T1000 (cell line): ENCODE measurements at regions not wholly inside any gene's neighbourhood (a gene's known extent, or its start where the extent isn't known, plus 50 kb on each side); places are given as distances from the start of the nearest gene placed in this dataset.

Experiments
- DNase-seq: peaks from one replicate; lab custom pipeline; 2025; ENCODE audit warnings: mixed read lengths; lab: John Stamatoyannopoulos, UW

DNA sequence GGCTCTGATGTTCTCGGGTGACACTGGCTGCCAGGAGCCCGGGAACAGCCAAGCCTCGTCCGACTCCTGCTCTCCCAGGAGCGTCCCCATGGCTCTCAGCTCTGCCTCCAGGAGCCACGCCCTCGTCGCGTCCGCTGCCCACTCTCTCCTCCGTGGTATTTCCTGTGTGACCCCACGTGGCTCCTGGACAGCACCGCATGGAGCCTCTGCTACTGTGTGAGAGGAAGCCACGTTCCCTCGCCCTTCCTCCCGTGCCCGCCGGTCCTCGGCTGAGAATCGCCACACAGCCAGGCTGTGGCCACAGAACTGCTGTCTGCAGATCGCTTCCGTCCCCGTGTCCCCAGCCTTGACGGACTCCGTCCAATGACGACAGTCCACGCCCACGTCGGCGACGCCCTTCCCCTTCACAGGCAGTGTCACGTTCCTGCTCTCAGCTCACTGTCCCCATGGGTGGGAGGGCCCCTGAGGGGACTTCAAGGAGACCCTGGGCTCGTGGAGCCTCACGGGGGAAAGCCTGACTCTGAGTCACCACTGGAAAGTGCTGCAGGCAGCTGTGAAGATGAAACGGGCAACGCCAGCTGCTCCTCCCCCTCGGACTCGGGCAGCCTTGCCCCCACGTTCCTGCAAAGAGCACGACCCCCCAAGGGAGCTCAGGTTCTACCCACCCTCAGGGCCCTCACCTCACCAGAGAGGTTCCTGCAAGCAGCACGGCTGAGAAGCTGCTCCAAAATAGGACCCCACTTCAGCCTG is 458.5 kb downstream of the BRD1 start:
- no peak for DNase-seq

DNA sequence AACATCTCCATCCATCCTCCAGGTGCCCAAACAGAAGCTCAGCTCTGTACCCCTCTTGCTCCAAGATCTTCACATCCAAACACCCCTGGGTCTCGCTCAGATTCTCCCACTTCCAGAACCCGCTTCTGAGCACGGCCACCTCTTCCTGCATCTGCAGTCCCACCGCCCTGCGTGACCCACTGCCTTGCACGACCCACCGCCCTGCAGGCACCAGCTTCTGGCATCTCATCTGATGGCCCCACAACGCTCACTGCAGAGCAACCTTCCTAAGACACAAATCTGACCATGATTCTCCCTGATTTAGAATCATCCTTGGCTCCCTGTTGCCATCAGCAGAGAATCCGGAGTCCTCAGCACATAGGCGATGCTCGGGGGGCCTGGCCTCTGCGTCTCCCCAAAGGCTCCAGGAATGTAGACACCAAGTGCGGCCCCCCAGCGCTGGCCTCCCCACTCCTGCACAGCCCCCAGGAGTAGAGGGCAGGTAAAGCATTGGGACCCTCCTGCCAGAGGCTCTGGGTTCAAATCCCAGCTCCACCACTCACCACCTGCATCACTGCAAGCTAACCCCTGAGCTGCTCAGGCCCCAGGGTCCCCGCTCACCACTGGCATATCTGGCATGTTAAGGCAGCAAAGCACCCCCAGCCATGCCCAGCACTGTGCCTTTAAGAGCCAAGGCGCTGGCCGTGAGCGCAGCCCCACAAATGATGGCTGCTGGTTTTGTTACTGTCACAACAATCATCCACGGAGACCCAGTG is 459.3 kb downstream of the BRD1 start:
- DNase-seq, result no peak

DNA sequence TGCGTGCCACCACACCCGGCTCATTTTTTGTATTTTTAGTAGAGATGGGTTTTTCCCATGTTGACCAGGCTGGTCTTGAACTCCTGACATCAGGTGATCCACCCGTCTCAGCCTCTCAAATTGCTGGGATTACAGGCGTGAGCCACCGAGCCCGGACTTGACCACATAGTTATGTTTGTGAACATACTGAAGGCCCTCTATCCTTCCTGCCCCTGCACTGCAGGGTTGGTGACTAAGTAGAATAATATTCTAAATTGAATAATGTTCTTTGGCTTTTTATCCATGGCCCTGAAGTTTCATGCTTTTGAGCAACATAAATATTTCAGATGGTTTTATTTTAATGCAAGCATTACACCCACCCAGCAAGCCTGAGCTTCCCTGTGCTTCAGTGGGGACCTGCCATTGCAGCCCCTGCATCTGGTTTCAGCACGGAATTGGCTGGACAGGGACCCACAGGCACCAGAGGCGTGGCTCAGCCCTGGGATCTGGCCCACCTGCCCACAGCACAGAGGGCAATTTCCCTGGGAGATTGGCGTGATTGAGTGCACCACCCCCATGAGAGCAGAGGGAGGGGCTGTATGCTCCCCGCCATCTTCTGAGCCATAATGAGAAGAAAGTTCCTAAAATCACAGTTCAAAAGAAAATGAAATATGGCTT is 460.5 kb downstream of the BRD1 start:
- no peak for DNase-seq

DNA sequence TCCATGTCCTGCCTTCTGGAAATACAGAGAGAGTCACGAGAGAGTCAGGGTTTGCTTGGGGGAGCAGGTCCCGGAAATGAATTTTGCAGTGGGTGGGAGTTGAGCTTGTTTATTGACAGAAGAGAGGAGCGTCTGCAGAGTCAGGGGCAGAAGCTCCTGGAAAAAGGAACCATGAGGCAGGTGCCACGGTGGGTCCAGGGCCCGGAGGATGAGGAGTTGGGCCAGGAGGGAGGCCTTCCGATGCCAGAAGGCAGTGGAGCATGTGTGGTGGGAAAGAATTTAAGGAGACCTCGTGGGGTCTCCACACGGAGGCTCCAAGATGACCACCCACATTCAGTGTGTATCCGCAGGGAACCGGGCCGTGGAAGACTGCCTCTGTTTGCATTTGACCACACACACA is 461.2 kb downstream of the BRD1 start:
- no peak for DNase-seq

DNA sequence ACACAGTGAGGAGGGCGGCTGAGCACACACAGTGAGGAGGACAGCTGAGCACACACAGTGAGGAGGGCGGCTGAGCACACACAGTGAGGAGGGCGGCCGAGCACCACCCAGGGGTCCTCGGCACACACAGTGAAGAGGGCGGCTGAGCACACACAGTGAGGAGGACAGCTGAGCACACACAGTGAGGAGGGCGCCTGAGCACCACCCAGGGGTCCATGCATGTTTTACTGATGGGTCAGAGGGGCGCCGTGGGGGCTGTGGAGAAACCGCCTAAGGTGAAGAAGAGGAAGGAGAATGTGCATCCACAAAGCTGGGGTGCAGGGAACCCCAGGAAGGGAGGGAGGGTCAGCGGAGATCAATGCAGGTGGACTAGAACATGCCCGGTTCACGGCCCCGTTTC is 461.8 kb downstream of the BRD1 start:
- DNase-seq, result no peak

DNA sequence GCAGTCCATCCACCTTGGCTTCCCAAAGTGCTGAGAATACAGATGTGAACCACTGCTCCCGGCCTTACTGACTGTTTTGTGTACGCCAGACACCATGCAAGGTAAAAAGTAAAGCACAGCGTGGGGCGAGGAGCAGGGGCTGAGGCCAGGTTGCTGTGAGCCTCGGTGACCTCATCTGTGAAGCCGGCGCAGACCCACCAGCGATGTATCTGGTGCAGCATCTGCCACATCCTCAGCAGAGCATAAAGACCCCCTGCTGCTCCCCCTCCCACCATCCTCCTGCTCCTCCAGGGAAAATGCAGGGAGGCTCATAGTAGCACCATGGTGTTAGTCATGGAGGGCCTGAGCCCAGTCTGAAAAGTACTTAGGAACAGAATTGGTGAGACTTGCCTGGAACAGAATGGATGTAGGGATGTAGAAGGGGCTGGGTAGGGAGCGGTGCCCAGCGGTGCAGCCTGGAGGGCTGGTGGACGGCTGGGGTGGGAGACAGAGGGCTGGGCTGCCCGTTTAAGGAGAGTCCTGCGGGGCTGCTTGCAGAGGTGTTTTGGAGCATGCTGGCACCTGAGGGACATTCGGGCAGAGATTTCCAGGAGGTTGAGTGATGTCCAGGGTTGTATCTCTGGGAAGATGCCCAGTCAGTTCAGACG is 462.4 kb downstream of the BRD1 start:
- no peak for DNase-seq

DNA sequence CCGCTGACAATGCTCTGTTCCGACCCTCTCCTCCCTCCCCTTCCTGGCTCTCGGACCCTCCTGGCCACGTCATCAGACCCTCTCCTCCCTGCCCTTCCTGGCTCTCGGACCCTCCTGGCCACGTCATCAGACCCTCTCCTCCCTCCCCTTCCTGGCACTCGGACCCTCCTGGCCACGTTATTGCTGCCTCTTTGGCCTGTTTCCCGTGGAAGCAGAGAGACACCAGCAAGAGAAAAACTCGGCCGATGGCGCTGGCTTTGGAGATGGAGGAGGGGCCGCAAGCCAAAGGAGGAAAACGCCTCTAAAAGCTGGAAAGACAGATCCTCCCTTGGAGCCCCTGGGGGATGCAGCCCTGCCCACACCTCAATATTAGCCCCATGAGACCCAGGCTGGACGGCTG is 463.3 kb downstream of the BRD1 start:
- no peak for DNase-seq

DNA sequence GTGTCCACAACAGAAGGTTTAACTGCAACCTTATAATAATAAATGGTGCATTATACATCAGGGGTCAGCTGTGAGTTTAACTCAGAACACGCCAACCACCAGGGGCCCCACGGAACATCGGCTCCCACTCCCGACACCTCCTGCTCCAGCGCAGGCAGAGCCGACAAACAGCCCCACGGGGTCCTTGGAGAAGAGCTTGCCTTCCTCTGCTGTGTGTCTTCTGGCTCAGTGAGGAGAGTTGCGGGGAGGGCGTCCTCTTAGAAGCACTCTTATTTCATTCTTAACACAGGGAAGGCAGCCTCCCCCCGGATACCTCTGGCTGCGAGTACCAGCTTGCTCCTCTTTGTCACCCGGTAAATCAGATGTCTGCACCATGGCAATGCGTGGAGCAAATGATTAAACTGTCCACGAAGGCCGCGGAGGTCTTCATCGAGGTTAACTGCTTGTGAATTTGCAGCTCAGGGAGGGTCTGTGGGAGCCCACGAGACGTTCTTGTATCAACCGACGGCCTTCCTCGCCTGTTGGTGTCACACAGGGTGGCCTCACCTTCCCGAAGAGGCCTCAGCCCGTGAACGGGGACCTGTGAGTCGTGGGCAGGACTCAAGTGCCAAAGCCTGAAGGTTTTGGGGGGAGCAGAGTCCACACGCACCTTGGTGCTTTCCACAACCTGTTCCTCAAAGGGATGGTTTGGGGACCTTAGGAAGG is 464.0 kb downstream of the BRD1 start:
- no peak for DNase-seq

DNA sequence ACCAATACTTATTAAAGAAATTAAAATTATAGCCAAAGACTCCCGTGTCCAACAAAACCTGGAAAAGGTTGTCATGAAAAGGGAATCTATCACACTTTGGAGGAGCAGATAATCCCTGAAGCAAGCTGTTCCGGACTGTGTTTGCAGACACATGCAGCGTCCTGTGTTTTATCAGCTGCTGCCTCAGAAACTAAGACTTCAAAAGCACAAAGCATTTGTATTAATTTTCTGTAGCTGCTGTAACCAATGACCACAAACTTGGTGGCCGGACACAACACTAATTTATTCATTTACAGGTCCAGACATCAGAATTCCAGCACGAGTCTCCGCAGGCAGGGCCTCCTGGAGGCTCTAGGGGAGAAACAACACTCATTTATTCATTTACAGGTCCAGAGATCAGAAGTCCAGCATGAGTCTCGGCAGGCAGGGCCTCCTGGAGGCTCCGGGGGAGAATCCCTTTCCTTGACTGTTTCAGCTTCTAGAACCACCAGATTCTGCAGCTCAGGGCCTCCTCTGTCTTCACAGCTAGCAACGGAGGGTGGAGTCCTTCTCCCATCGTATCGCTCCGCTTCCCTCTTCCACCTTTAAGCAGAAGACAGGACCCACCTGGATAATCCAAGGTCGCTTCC is 465.3 kb downstream of the BRD1 start:
- no peak for DNase-seq

DNA sequence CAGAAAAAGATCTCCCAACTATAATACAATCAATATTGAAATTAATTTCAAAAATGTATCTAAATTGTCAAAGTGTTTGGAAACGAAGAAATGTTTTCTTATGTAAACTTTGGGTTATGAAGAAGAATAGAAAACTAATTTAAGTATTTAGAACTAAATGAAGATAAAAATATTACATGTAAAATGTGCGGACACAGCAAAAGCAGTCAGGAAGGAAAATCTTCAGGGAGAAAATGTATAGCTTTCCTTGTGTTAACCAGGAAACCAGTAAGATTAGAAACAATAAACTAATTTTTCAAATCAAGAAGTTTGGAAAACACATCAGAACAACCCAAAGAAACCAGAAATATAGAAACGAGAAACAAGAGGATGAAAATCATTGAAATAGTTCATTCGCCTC is 466.5 kb downstream of the BRD1 start:
- DNase-seq, result no peak

DNA sequence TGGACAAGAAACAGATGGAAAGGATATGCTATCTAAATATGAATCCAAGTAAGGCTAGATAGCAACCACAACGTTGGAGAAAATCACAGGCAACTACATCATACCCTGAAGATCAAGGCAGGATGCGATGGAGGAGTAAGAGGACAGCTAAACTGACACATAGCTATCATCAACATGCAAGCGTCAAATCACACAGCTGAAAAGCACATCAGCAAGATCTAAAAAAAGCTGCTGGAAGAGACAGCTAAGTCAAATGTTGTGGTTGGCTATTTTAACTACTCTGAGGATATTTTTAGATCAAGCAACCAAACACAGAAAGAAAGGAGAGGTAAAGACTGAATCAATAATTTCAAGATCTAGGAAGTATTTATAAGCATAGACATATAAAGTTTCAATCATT is 466.9 kb downstream of the BRD1 start:
- no peak for DNase-seq

DNA sequence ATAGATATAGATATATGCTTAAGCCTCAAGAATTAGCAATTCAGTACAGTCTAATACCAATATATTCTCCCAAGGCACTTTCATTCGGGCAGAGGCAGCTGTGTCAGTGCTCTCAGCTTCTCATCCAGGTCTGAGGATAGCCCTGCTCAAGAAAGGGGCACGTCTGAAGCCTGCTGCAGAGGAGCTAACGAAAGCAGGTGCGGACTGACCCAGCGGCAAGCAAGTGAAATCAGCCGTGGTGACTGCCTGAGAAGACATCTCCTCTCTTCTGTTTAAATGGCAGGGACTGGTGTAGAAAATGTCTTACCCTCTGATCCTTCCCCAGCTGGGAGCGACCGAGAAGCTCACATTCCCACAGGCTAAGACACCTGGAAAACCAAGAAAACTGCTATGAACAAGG is 468.6 kb downstream of the BRD1 start:
- no peak for DNase-seq

DNA sequence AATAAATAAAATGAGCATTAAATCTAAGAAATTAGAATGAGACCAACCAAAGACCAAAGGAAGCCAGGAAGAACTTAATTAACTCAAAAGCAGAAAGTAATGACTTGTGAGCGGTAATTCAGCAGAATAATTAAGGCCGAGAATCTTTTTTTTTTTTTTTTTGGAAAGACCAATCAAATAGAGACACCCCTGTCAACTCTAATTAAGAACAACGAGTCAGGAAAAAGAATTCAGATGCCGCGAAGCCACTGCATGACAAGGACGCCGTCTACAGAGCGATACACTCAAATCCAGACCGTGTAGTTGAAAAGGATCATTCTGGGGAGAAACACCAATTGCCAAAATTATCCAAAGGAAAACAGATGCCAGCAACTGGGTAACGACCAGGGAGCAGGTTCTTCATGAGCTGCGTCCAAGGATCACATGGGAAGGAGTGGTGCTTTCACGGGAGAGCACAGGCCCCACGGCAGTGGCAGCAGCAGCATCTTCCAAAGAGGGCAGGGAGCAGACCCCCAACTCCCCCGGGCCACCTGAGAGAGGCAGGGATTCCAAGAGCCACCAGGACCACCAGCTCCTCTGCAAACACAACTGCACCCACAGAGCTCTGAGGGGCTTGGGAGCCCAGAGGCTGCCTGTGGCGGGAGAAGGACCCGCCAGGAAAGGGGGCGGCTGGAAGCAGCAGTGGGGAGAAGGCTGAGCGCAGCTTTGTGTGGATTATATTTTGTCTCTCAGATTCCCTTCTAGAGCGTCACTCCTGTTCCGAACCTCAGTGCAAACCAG is 469.8 kb downstream of the BRD1 start:
- DNase-seq, result no peak

DNA sequence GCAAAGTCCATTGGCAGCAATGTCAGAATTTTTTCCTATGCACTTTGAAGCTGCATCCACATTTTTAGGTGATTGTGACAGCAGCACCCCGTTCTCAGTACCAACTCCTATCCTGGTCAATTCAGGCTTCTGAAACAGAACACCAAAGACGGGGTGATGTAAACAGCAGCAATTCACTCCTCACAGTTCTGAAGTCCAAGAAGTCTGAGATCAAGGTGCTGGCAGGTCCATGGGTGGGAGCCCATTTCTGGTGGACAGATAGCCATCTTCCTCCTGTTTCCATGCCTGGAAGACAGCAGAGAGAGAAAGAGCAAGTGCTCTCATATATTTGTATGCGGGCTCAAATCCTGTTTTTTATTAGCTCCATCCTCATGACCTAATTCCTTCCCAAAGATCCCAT is 471.2 kb downstream of the BRD1 start:
- no peak for DNase-seq

DNA sequence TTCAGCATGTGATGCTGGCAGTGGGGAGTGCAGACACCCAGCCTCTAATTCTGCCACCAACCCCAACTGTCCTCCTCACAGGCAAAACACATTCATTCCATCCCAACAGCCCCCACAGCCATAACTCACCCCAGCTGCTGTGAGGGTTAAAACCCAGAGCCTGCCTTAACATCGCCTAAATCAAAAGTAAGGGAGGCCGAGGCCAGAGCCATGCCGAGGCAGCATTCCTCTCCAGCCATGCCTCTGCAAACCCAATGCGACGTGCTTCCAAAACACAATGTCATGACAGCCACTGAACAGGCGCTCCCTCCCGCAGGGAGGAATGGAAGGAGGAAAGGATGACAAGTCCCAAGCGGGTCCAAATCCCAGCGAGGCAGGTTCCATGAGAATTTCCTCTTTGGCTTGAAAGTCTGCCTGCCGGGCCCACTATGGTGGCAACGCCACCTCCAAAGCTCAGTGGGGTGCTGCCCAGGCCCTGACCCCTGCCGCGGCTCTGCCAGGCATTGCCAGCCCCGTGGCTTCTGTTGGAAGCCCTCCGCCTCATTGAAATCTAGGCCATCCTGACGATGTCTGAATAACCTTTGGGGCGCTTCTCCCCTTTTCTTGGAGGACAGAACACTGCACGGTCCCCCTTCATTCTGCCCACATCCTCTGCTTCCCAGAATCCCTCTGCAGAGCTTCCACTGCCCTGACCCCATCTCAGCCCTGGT is 472.3 kb downstream of the BRD1 start:
- DNase-seq, result no peak

DNA sequence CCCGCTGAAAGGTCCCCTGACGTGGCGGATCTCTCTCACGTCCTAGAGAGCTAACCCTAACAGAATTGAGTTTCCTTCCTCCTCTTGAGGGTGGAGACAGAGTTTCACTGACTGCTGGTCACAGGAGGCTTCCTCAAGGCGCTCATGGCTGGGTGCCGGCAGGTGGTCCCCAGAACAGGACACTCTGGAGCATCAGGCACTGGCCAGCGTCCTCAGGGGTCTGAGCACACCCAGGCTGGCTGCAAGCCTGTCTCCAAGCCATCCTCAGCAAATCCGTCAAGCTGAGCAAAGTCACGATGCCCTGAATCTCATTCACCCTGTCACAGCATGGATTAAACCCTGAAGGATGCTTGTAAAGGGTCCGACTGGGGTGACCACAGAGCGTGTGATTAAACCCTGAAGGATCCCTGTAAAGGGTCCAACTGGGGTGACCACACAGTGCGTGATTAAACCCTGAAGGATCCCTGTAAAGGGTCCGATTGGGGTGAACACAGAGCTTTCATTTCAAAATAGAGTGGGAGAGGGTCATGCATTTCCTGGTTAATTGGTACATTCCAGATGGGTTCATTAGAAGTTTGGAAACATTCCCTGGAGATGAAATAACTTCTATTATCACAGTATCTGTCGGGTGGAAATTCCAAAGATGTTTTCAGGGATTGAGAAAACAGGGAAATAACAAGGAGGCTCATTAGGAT is 473.0 kb downstream of the BRD1 start:
- no peak for DNase-seq

DNA sequence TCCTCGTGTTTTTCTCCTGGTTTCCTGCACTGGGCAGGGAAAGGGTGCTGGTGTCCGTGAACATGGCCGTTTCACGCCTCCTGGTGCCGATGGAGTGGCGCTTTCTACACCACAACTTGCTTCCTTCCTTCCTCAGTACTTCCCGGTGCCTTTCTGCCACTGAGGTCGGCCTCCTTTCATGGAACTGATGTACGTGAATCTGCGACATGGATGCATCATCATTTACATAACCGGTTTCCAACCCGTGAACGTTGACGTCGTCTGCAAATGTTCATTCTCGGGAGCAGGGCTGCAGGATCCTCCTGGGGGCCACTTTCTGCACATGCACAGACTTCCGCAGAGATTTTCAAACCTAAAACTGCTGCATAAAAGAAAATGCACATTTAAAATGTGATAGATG is 474.4 kb downstream of the BRD1 start:
- DNase-seq, result no peak

DNA sequence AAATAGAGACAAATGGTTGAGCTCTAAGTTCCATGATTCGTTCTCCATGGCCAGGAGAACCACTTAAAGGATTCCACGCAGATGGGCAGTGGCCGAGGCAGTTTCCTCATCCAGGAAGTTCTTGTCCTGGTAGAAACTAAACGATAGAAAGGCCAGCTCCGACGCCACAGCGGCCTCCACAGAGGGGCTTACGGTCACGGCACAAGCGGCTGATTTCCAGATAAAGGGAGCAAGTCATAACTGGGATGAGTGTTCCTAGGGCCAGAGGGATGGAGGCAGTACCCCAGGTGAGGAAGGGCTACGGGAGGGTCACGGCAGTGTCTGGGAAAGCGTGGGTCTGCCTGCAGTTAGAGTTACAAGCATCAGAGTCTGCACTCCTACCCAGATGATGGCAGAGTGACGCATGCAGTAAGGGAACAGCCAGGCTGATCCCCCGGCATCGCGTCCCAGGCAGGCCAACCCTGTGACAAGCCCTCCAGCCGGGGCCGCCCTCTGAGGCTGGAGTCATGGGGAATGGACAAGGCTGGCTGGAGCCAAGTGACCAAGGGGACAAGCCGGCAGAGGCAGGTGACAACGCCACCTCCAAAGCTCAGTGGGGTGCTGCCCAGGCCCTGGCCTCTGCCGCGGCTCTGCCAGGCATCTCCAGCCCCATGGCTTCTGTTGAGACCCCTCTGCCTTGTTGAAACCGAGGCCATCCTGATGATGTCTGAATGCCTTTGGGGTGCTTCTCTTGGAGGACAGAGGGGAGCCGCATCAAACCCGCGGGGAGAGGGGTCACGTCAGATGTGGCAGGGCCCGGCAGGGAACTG is 475.1 kb downstream of the BRD1 start:
- no peak for DNase-seq

DNA sequence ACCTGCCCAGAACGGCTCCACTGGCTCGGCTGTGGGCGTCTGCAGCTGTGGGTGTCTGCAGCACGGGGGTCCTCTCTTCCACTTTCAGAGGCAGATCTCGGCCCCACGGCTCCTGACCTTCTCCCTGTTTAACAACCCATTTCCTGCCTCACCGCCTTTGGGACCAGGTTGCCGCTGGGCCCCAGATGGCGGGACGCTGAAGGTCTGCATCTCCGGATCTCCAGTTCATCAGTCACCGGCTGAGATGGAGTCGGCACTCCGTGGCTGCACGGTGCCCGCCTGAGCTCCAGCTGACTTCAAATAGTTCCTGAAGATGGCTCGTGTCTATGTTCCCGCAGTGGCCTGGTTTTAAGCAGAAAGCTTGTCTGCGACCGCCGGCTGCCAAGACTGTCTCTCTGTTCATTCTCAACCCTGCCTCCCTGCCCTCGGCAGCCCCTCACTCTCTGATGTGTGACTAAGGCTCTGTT is 475.9 kb downstream of the BRD1 start:
- no peak for DNase-seq
